ENCODE measurements at regions not wholly inside any gene's neighbourhood (a gene's known extent, or its start where the extent isn't known, plus 50 kb on each side); places are given as distances from the start of the nearest gene placed in this dataset.
A peak's percentile ranks its signal among the peaks of the same experiment; 100 is the strongest.

- peaks cover 0 to 3% (median 0%) of the 10 kb centered on the region in 4 donors for H3K4me1 ChIP-seq
- H3K4me3 ChIP-seq: no peak overlapping the region
- H3K36me3 ChIP-seq: no peaks in the 10 kb centered on the region
- H3K9me3 ChIP-seq: no peaks in the 10 kb centered on the region
- 49 to 61% methylated on average over 5 of the region's 5 CpGs for WGBS, 2 donors
- H3K27ac ChIP-seq: no peak overlapping the region
- DNase-seq (ENCODE audit: low spot score in 2 of 2): no peak
- TF ChIP-seq CTCF (IDR thresholded peaks at IDR 0.05) (no peak), POLR2A (IDR thresholded peaks at IDR 0.05) (no peak), EP300 (IDR thresholded peaks at IDR 0.05) (no peak)
- no peaks in the 10 kb centered on the region for H3K27me3 ChIP-seq
These were observed 101.7 kb upstream of the SPACA1 start for GRCh38 chr6:87945966-87946365.

GRCh38 chr6:87945181-87945580 lies 102.5 kb upstream of the SPACA1 start:
- Histone ChIP-seq H3K36me3 (no peaks in the 10 kb centered on the region), H3K27ac (no peak overlapping the region), H3K27me3 (no peaks in the 10 kb centered on the region), H3K4me3 (no peak overlapping the region), H3K4me1 (peaks cover 0 to 3% (median 0%) of the 10 kb centered on the region in 4 donors), H3K9me3 (no peaks in the 10 kb centered on the region)
- 56 to 69% methylated on average over 6 of the region's 6 CpGs for WGBS, 2 donors
- DNase-seq (ENCODE audit: low spot score in 2 of 2): no peak
- TF ChIP-seq POLR2A (IDR thresholded peaks at IDR 0.05) (no peak), EP300 (IDR thresholded peaks at IDR 0.05) (no peak), CTCF (IDR thresholded peaks at IDR 0.05) (no peak)

DNA sequence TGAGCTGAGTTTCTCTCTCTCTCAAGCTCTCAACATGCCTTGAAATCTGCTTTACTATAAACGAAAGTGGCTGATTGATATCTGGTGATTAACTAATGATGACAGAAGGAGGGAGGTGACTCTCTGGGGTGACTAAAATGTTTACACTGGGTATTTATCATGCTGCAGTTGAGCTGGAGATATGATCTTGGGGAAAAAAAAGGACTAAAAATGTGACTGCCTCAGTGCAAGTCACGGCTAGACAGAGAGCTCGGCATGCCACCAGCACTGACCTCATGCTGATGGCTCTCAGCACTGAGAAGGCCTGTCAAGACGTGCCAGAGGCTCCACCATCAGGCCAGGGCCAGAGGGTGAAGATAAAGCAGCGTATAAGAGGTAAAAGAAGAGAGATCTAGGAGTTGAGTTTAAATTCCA lies 103.1 kb upstream of the SPACA1 start:
- Histone ChIP-seq H3K27me3 (no peaks in the 10 kb centered on the region), H3K27ac (no peak overlapping the region), H3K36me3 (no peaks in the 10 kb centered on the region), H3K4me3 (no peak overlapping the region), H3K9me3 (no peaks in the 10 kb centered on the region), H3K4me1 (peaks cover 0 to 3% (median 0%) of the 10 kb centered on the region in 4 donors)
- 17 to 28% methylated on average over 5 of the region's 5 CpGs for WGBS, 2 donors
- peak; percentile 21 to 38 for DNase-seq (ENCODE audit: low spot score in 2 of 2)
- TF ChIP-seq CTCF (IDR thresholded peaks at IDR 0.05) (peak in 1 of 5 experiments; percentile 21), POLR2A (IDR thresholded peaks at IDR 0.05) (no peak)

DNA sequence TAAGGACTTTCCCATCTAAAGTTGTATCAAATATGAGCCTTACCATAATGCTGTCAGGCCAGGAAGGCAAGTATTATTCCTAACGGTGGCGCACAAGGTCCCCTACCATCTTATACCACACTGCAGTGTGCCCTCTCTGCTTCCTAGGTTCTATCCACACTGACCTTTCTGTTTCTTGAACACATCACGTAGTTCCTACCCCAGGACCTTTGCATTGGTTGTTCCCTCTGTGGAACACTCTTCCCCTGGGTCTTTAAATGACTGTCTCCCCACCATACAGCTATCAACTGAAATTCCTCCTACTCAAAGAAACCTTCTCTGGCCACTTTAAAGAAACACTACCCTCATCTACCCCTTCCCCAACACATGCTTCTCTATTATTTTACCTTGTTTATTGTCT lies 104.5 kb upstream of the SPACA1 start:
- DNase-seq (ENCODE audit: low spot score in 2 of 2): no peak
- peaks cover 0 to 3% (median 0%) of the 10 kb centered on the region in 4 donors for H3K4me1 ChIP-seq
- WGBS, 2 donors: 91 to 92% methylated on average over 3 of the region's 3 CpGs
- no peaks in the 10 kb centered on the region for H3K9me3 ChIP-seq
- TF ChIP-seq POLR2A (IDR thresholded peaks at IDR 0.05): no peak
- no peak for TF ChIP-seq EP300 (IDR thresholded peaks at IDR 0.05)
- TF ChIP-seq CTCF (IDR thresholded peaks at IDR 0.05): no peak
- H3K27ac ChIP-seq: no peak overlapping the region
- H3K27me3 ChIP-seq: no peaks in the 10 kb centered on the region
- no peak overlapping the region for H3K4me3 ChIP-seq
- no peaks in the 10 kb centered on the region for H3K36me3 ChIP-seq

DNA sequence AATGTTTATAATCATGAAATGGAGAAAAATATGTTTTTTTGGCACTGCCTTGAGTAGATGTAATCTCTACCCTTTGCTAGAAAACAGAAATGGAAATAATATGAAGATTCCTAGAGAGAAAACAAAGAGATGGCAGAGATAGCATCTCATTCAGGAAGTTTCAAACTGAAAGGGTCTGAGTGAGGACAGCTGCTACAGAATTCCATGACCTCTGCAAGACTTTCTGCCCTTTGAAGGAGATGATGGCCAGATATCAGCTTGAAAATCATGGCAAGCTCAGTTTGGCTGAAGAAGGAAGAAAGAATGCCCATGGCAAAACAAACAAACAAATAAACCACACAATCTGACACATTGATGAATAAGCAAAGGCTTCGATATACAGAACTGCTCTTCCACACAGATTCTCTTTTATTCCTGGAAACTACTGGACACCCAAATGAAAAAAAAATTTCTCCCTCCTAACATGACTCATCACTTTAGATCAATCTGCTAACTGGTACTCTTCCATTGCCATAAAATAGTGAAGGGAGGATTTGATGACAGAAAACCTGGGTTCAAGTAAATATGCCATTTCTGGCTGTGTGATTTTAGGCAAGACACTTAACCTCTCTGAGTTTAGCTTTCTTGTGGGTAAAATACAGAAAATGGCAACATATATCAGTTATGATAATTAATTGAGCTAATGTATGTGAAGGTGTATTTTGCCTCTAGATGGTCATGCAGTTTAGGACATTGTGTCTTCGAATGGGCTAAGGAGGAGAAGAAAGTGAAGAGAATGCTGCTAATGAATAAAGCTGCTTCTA lies 105.9 kb upstream of the SPACA1 start:
- Histone ChIP-seq H3K4me1 (peaks cover 0 to 3% (median 0%) of the 10 kb centered on the region in 4 donors), H3K9me3 (no peaks in the 10 kb centered on the region), H3K4me3 (no peak overlapping the region), H3K36me3 (no peaks in the 10 kb centered on the region), H3K27me3 (no peaks in the 10 kb centered on the region), H3K27ac (no peak overlapping the region)
- 65 to 66% methylated on average over 2 of the region's 2 CpGs for WGBS, 2 donors
- DNase-seq (ENCODE audit: low spot score in 2 of 2): no peak
- no peak for TF ChIP-seq POLR2A (IDR thresholded peaks at IDR 0.05)
- no peak for TF ChIP-seq CTCF (IDR thresholded peaks at IDR 0.05)
- no peak for TF ChIP-seq EP300 (IDR thresholded peaks at IDR 0.05)
